SK-N-MC (cell line): ENCODE measurements at regions not wholly inside any gene's neighbourhood (a gene's known extent, or its start where the extent isn't known, plus 50 kb on each side); places are given as distances from the start of the nearest gene placed in this dataset.

Experiments
- EZH2 ChIP-seq: fragments of 200-600 bp; sonication (generic); IDR thresholded peaks from one replicate; pipeline ENCODE4 v1.6.1; 2017; ENCODE audit warnings: antibody characterized with exemption
- POLR2AphosphoS5 ChIP-seq: IDR thresholded peaks from 2 replicates; pipeline ENCODE4 v1.6.1; 2012; ENCODE audit warnings: mild to moderate bottlenecking, low read depth, low read length, borderline replicate concordance

DNA sequence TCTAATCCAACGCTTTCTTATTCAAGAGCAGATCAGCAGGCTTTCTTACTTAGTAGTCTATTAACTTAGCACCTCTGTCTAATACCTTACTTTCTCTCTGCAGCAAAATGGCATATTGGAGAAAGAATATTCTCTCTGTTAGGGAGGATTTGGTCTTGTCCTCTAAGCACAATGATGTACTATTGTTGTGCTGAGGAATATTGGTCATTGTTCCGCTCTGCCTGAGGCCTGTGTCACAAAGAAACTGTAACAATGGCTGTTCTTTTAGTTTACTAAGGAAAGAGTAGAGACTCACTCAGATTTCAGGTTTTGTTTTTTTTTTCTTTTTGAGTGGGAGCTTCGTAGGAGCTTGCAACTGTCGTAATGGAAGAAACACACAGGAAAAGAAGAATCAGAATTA lies 1358.8 kb downstream of the LRFN5 start:
- TF ChIP-seq POLR2AphosphoS5 (no peak), EZH2 (no peak)
